Esophagus squamous epithelium (tissue), 5 donors: ENCODE measurements at regions not wholly inside any gene's neighbourhood (a gene's known extent, or its start where the extent isn't known, plus 50 kb on each side); places are given as distances from the start of the nearest gene placed in this dataset.

Experiments used
- DNase-seq: peaks from one replicate; lab custom pipeline; 2025; lab: John Stamatoyannopoulos, UW
- H3K27ac ChIP-seq, 4 donors: fragments of 200-600 bp; sonication (generic); one replicate each; pipeline ENCODE4 v1.5.1; 2016 to 2019; ENCODE audit warnings: mild to moderate bottlenecking in 1 of 4
- H3K27me3 ChIP-seq, 4 donors: fragments of 200-600 bp; sonication (generic); 1 replicate in 3 of 4; 2 replicates in 1 of 4; pipeline versions ENCODE4 v1.5.1 to v1.6.0; 2017 to 2021; ENCODE audit warnings: antibody characterized with exemption in 1 of 4
- H3K36me3 ChIP-seq, 3 donors: fragments of 200-600 bp; sonication (generic); one replicate each; pipeline ENCODE4 v1.5.1; 2016 to 2019
- H3K4me1 ChIP-seq, 3 donors: fragments of 200-600 bp; sonication (generic); one replicate each; pipeline ENCODE4 v1.5.1; 2017 to 2019
- H3K4me3 ChIP-seq, 4 donors: fragments of 200-600 bp; sonication (generic); 1 replicate in 3 of 4; 2 replicates in 1 of 4; pipeline ENCODE4 v1.5.1; 2016 to 2019; ENCODE audit warnings: mild to moderate bottlenecking in 2 of 4, moderate library complexity in 1 of 4
- H3K9me3 ChIP-seq, 3 donors: fragments of 200-600 bp; sonication (generic); one replicate each; pipeline ENCODE4 v1.5.1; 2016 to 2019
- CTCF ChIP-seq, 6 experiments: fragments of 450-650 bp in 4 of 6; fragments of 200-600 bp in 2 of 6; sonication (generic) in 2 of 6; IDR thresholded peaks; one replicate each; pipeline ENCODE4 v1.5.1; 2016 to 2019; ENCODE audit warnings: antibody characterized with exemption in 6 of 6, mild to moderate bottlenecking in 4 of 6, moderate library complexity in 4 of 6
- POLR2A ChIP-seq, 4 donors: fragments of 450-650 bp; IDR thresholded peaks; one replicate each; pipeline ENCODE4 v1.6.1; 2017; ENCODE audit warnings: antibody characterized with exemption in 4 of 4, mild to moderate bottlenecking in 4 of 4, moderate library complexity in 3 of 4
- WGBS, 2 donors: methylation state at CpG; one replicate each; pipeline ENCODE4 v1.1.5; 2018; 5-methylcytosine and 5-hydroxymethylcytosine counted together
- intact Hi-C: fragments of 100-400 bp; cut with DNase I; formaldehyde crosslinking; loops from one replicate; pipeline ENCODE4 v1.15.0; 2022
- donor health status: DM: yes; HTN: yes; CAD: no.

- Histone ChIP-seq H3K27ac (no peak overlapping the region), H3K27me3 (peaks cover 0 to 12% (median 0%) of the 10 kb centered on the region in 4 donors), H3K4me3 (no peak overlapping the region), H3K9me3 (no peaks in the 10 kb centered on the region), H3K4me1 (no peaks in the 10 kb centered on the region), H3K36me3 (no peaks in the 10 kb centered on the region)
- TF ChIP-seq POLR2A (IDR thresholded peaks at IDR 0.05): no peak
- no peak for TF ChIP-seq CTCF (IDR thresholded peaks at IDR 0.05)
- no peak for DNase-seq
- WGBS, 2 donors: 86 to 95% methylated on average over 2 to 3 of the region's 3 CpGs
- intact Hi-C loops: no loop called here
These were observed 528.5 kb upstream of the CDH5 start for GRCh38 chr16:65838001-65838400.

- Histone ChIP-seq H3K27me3 (peaks cover 0 to 12% (median 0%) of the 10 kb centered on the region in 4 donors), H3K9me3 (no peaks in the 10 kb centered on the region), H3K4me3 (no peak overlapping the region), H3K27ac (no peak overlapping the region), H3K36me3 (no peaks in the 10 kb centered on the region), H3K4me1 (no peaks in the 10 kb centered on the region)
- intact Hi-C loops: no loop called here
- no peak for DNase-seq
- no peak for TF ChIP-seq CTCF (IDR thresholded peaks at IDR 0.05)
- TF ChIP-seq POLR2A (IDR thresholded peaks at IDR 0.05): no peak
- 77 to 81% methylated on average over 3 of the region's 3 CpGs for WGBS, 2 donors
These were observed 529.0 kb upstream of the CDH5 start for GRCh38 chr16:65837464-65837863.

- intact Hi-C loops: no loop called here
- H3K4me1 ChIP-seq: no peaks in the 10 kb centered on the region
- H3K27ac ChIP-seq: no peak overlapping the region
- H3K36me3 ChIP-seq: no peaks in the 10 kb centered on the region
- no peak for DNase-seq
- no peak overlapping the region for H3K4me3 ChIP-seq
- TF ChIP-seq CTCF (IDR thresholded peaks at IDR 0.05) (no peak), POLR2A (IDR thresholded peaks at IDR 0.05) (no peak)
- no peaks in the 10 kb centered on the region for H3K9me3 ChIP-seq
- peaks cover 0 to 21% (median 0%) of the 10 kb centered on the region in 4 donors for H3K27me3 ChIP-seq
These were observed 531.8 kb upstream of the CDH5 start for GRCh38 chr16:65834688-65835087.

- intact Hi-C loops: no loop called here
- Histone ChIP-seq H3K36me3 (no peaks in the 10 kb centered on the region), H3K9me3 (no peaks in the 10 kb centered on the region), H3K27ac (no peak overlapping the region), H3K4me1 (no peaks in the 10 kb centered on the region), H3K27me3 (peaks cover 0 to 21% (median 0%) of the 10 kb centered on the region in 4 donors), H3K4me3 (no peak overlapping the region)
- no peak for DNase-seq
- 64 to 72% methylated on average over 4 of the region's 4 CpGs for WGBS, 2 donors
- no peak for TF ChIP-seq CTCF (IDR thresholded peaks at IDR 0.05)
- TF ChIP-seq POLR2A (IDR thresholded peaks at IDR 0.05): no peak
These were observed 533.2 kb upstream of the CDH5 start for GRCh38 chr16:65833171-65833871.

- Histone ChIP-seq H3K27ac (no peak overlapping the region), H3K4me3 (no peak overlapping the region), H3K4me1 (no peaks in the 10 kb centered on the region), H3K9me3 (no peaks in the 10 kb centered on the region), H3K36me3 (no peaks in the 10 kb centered on the region), H3K27me3 (peaks cover 0 to 21% (median 0%) of the 10 kb centered on the region in 4 donors)
- intact Hi-C loops: no loop called here
- no peak for DNase-seq
- TF ChIP-seq CTCF (IDR thresholded peaks at IDR 0.05) (no peak), POLR2A (IDR thresholded peaks at IDR 0.05) (no peak)
- 69 to 78% methylated on average over 1 of the region's 1 CpG for WGBS, 2 donors
These were observed 533.8 kb upstream of the CDH5 start for GRCh38 chr16:65832679-65833078.
